A673 (cell line): ENCODE measurements at regions not wholly inside any gene's neighbourhood (a gene's known extent, or its start where the extent isn't known, plus 50 kb on each side); places are given as distances from the start of the nearest gene placed in this dataset.

ENCODE experiments used
- BruUV-seq: library from RNA; stranded (reverse); fragments of 400-500 nt; replicated peaks from 2 replicates; lab custom pipeline; 2021; lab: Mats Ljungman, UMichigan
- CTCF ChIA-PET: fragments of 300-600 bp; sonication (Branson Sonifier 250); formaldehyde crosslinking; loops from one replicate; lab custom pipeline; 2022; ENCODE audit warnings: antibody characterized with exemption; lab: Charles Lee
- POLR2A ChIA-PET: fragments of 300-600 bp; sonication (Branson Sonifier 250); formaldehyde crosslinking; loops from one replicate; lab custom pipeline; 2022; ENCODE audit warnings: antibody characterized with exemption; ENCODE audit not compliant: low non-redundant PET; lab: Charles Lee
- DNase-seq: peaks from one replicate; pipeline ENCODE4 v3.0.0-alpha.2; 2015; ENCODE audit warnings: low spot score
- H3K27ac ChIP-seq: fragments of 200-600 bp; sonication (generic); 2 replicates; pipeline ENCODE4 v1.5.1; 2016; ENCODE audit warnings: mixed run types, low read depth, mild to moderate bottlenecking, mixed read lengths, antibody characterized with exemption, low read length; ENCODE audit not compliant: poor library complexity, severe bottlenecking
- H3K27me3 ChIP-seq: fragments of 200-600 bp; sonication (generic); replicated peaks from 2 replicates; pipeline ENCODE4 v1.6.1; 2017; ENCODE audit warnings: mixed run types, low read depth, mild to moderate bottlenecking, mixed read lengths, antibody characterized with exemption, low read length; ENCODE audit not compliant: insufficient read depth, poor library complexity
- H3K36me3 ChIP-seq: fragments of 200-600 bp; sonication (generic); 2 replicates; pipeline ENCODE4 v1.6.1; 2016; ENCODE audit warnings: mixed run types, mild to moderate bottlenecking, mixed read lengths, antibody characterized with exemption, low read length; ENCODE audit not compliant: insufficient read depth, poor library complexity, severe bottlenecking
- H3K4me1 ChIP-seq: fragments of 200-600 bp; sonication (generic); 2 replicates; pipeline ENCODE4 v1.6.1; 2017; ENCODE audit warnings: mixed run types, mild to moderate bottlenecking, mixed read lengths, antibody characterized with exemption, low read length; ENCODE audit not compliant: insufficient read depth, poor library complexity, severe bottlenecking
- H3K4me3 ChIP-seq: fragments of 200-600 bp; sonication (generic); 2 replicates; pipeline ENCODE4 v1.5.1; 2016; ENCODE audit warnings: low read depth, mixed run types, mild to moderate bottlenecking, mixed read lengths, low read length; ENCODE audit not compliant: poor library complexity, severe bottlenecking
- H3K9me3 ChIP-seq: fragments of 200-600 bp; sonication (generic); 2 replicates; pipeline ENCODE4 v1.6.1; 2016; ENCODE audit warnings: mixed run types, low read depth, mild to moderate bottlenecking, mixed read lengths, antibody characterized with exemption, low read length; ENCODE audit not compliant: poor library complexity, severe bottlenecking
- EZH2 ChIP-seq: fragments of 200-600 bp; sonication (generic); IDR thresholded peaks from 2 replicates; pipeline ENCODE4 v1.6.1; 2017; ENCODE audit warnings: borderline replicate concordance, low read depth, mild to moderate bottlenecking, mixed read lengths, antibody characterized with exemption, low read length; ENCODE audit not compliant: poor library complexity, severe bottlenecking
- intact Hi-C: fragments of 100-400 bp; cut with micrococcal nuclease; formaldehyde crosslinking; loops from one replicate; pipeline ENCODE4 v1.10.0; 2022; ENCODE audit not compliant: unreplicated experiment
- TF ChIP-seq, protein P1 (sequence below): fragments of 300-800, 200-600 bp; sonication (generic); conservative IDR thresholded peaks from 2 replicates; pipeline ENCODE4 v1.5.1; 2017; ENCODE audit warnings: low read depth, mild to moderate bottlenecking, antibody characterized with exemption, low read length, moderate library complexity, mixed read lengths

- H3K4me3 ChIP-seq: no peak overlapping the region
- POLR2A ChIA-PET: no interaction called here
- H3K27me3 ChIP-seq: no peaks in the 10 kb centered on the region
- intact Hi-C loops: loop anchor here (5.0 kb wide), 1 partner anchor 112 kb away; no protein-coding TSS in a partner anchor
- no peaks in the 10 kb centered on the region for H3K36me3 ChIP-seq
- TF ChIP-seq, protein P1, sequence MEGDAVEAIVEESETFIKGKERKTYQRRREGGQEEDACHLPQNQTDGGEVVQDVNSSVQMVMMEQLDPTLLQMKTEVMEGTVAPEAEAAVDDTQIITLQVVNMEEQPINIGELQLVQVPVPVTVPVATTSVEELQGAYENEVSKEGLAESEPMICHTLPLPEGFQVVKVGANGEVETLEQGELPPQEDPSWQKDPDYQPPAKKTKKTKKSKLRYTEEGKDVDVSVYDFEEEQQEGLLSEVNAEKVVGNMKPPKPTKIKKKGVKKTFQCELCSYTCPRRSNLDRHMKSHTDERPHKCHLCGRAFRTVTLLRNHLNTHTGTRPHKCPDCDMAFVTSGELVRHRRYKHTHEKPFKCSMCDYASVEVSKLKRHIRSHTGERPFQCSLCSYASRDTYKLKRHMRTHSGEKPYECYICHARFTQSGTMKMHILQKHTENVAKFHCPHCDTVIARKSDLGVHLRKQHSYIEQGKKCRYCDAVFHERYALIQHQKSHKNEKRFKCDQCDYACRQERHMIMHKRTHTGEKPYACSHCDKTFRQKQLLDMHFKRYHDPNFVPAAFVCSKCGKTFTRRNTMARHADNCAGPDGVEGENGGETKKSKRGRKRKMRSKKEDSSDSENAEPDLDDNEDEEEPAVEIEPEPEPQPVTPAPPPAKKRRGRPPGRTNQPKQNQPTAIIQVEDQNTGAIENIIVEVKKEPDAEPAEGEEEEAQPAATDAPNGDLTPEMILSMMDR: no peak
- TF ChIP-seq EZH2: no peak
- DNase-seq: no peak
- H3K27ac ChIP-seq: no peak overlapping the region
- CTCF ChIA-PET: no interaction called here
- H3K9me3 ChIP-seq: no peaks in the 10 kb centered on the region
- no TSS peak for BruUV-seq
- no peaks in the 10 kb centered on the region for H3K4me1 ChIP-seq
These were observed 158.1 kb downstream of the DDX1 start for GRCh38 chr2:15749460-15750432.

DNA sequence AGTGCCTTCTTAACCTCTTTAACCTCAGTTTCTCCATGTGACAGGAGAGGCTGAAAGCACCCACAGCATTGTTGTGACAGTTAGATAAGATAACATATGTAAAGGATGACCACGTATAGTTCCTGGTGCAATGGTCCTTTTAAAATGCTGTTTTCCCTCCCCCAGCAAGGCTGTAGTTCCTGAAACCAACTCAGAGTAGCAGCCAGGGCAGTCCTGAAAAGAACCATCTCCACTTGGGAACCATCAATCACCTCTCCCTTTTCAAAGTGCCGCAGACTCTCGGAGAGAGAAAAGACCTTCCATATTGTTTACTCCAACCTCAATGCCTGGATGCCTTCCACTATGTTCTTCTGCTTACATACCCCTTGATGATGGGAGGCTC is 158.8 kb downstream of the DDX1 start:
- ChIA-PET POLR2A (no interaction called here), CTCF (no interaction called here)
- TF ChIP-seq EZH2: no peak
- TF ChIP-seq, protein P1: no peak
- DNase-seq: no peak
- H3K27ac ChIP-seq: no peak overlapping the region
- intact Hi-C loops: no loop called here
- no peaks in the 10 kb centered on the region for H3K9me3 ChIP-seq
- BruUV-seq: no TSS peak
- no peaks in the 10 kb centered on the region for H3K36me3 ChIP-seq
- no peak overlapping the region for H3K4me3 ChIP-seq
- no peaks in the 10 kb centered on the region for H3K27me3 ChIP-seq
- H3K4me1 ChIP-seq: no peaks in the 10 kb centered on the region

DNA sequence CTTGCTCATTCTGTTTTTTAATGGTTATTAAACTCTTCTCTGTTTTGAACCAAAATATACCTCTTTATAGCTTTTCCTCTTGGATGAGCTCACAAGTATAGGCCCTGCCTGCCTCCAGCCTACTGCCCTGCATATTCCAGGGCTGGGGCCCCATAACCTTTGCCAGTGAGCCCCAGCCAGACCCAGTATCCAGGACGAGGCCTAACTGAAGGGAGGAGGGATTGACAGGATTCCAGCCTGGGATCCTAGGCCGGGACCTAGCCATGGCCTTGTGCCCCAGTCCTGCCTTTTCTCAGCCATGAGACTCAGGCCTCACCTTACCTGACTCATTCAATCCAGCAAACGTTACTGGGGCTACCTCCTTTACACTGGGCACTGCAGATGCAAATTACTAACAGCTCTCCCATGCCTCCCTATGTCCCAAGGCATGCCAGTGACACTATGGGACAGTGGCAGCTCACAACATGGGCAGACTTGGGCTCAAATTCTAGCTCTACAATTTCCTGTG is 159.2 kb downstream of the DDX1 start:
- CTCF ChIA-PET: no interaction called here
- no peaks in the 10 kb centered on the region for H3K27me3 ChIP-seq
- H3K27ac ChIP-seq: no peak overlapping the region
- no peak overlapping the region for H3K4me3 ChIP-seq
- POLR2A ChIA-PET: no interaction called here
- H3K4me1 ChIP-seq: no peaks in the 10 kb centered on the region
- no TSS peak for BruUV-seq
- no peaks in the 10 kb centered on the region for H3K36me3 ChIP-seq
- no peak for DNase-seq
- TF ChIP-seq, protein P1: no peak
- TF ChIP-seq EZH2: no peak
- intact Hi-C loops: no loop called here
- H3K9me3 ChIP-seq: no peaks in the 10 kb centered on the region
